NCI-H1694 treated with DMSO at 0.1 percent for 48 hours (cell line): ENCODE measurements at regions not wholly inside any gene's neighbourhood (a gene's known extent, or its start where the extent isn't known, plus 50 kb on each side); places are given as distances from the start of the nearest gene placed in this dataset.

Source experiments
- DNase-seq: peaks from one replicate; lab custom pipeline; 2025; lab: John Stamatoyannopoulos, UW

DNA sequence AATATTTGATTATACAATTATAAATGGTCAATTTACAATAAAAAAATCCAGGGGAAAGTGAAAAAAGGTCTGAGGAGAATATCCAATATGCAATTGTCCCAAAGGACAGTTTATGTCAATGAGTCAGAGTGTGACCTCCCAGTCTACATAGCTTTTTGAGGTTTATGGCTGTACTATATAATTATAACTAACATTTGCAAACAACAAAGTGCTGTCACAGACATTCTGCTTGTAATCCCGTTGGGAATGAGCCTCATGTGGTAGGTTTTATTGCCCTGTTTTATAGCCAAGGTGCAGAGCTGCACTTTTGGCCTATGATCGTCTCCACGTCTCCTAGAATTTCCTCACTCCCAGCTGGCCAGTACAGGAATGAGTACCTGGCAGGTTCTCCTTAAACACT, 103.8 kb downstream of the ADSS2 start:
- DNase-seq: no peak

- DNase-seq: no peak
Observed at GRCh38 chr1:244349103-244349531, 102.6 kb downstream of the ADSS2 start.

GRCh38 chr1:244349581-244350001, 102.1 kb downstream of the ADSS2 start:
- no peak for DNase-seq

DNA sequence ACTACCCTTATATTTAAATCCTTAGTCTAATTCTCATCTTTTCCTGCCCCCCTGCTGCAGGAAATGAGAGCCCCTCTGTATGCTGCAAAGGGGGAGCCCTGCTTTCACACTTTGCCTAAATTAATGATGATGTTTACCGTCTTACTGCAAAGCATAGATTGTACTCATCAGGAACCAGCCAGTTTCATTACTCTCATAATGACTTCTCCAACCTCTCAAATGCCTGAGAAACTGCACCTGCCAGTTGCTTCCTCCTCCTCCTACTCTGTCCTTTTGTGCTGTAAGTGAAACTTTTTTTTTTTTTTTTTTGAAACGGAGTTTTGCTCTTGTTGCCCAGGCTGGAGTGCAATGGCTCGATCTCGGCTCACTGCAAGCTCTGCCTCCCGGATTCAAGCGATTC, 101.7 kb downstream of the ADSS2 start:
- DNase-seq: no peak

DNA sequence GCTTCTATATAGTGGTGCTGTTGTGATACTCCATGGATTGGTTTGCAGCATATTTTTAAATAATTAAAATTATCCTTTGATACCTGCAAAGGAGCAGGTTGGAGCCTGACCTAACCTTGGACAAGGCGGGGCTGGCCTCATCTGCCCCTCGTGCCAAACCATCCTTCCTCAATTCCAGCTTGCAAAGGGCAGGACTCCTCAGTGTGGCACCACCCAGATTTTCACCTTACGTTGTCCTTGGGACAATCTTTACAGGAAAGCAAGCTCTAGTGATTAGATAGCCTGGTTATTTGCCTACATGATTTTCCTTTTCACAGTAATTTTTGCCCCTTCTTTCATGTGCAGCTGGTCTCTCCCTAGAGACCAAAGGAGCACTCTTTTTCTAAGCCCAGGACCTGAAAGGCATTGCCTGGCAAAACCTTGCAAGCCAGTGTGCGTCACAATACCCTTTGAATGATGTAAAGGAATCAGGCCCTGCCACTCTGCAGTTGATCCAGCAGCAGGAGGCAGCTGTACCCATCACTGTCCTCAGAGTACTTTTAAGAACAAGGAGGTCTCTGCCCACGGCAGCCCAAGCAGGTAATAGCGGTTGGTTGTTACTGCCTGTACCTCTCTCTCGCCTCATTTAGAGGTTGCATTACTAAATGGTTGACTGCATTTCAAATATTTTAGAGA, 99.4 kb downstream of the ADSS2 start:
- DNase-seq: no peak

DNA sequence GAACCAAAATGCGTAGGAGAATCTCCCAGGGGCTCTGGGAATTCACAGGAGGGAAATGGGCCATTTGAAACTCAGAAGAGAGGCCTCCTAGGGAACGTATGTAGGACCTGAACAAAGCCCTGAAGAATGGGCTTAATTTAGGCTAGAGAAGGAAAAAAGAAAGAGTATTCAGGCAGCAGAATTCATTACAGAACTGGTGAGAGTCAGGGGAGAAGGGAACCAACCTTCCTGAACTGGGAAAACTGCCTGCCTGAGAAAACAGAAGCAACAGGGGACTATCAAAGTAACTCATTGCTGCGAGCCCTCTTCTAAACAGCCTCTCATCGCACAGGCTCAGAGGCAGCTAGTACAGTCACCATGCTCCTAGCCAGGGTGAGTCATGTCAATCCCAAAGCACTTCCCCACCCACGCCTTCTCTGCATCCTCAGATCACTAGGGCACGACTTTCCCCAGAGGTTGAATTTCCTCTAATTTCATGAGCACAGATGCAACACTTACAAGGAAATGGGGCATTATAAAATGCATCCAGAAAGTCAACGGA, 98.1 kb downstream of the ADSS2 start:
- DNase-seq: no peak

- DNase-seq: no peak
Observed at GRCh38 chr1:244354810-244355278, 96.9 kb downstream of the ADSS2 start.

DNA sequence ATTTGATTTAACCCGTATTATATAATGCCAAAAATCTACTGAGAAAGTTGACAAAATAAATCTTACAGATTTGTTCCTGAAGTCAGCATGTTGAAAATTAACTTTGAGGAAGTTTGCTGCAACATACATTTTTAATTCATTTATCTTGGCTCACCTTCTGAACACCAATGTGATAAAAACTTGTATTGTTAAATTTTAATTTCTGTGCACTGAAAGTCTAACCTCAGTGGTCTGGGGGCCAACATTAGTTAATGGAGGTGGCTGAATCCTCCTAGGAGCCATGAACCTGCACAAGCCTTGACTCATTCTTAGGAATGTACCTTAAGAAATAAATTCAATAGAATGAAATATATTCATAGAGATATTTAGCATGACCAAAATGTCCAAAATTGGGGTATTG, 95.3 kb downstream of the ADSS2 start:
- DNase-seq: no peak
